Endothelial cell (in vitro differentiated cells): ENCODE measurements at regions not wholly inside any gene's neighbourhood (a gene's known extent, or its start where the extent isn't known, plus 50 kb on each side); places are given as distances from the start of the nearest gene placed in this dataset.

ENCODE experiments used
- DNase-seq: peaks from one replicate; pipeline ENCODE4 v3.0.0; 2021; ENCODE audit warnings: low spot score
- H3K27ac Mint-ChIP-seq: one replicate; pipeline ENCODE4 v1.8.0; 2021; ENCODE audit warnings: mixed read lengths, inconsistent platforms; ENCODE audit not compliant: unreplicated experiment
- H3K27me3 Mint-ChIP-seq: one replicate; pipeline ENCODE4 v1.8.0; 2021; ENCODE audit warnings: mild to moderate bottlenecking, moderate library complexity, mixed read lengths, inconsistent platforms; ENCODE audit not compliant: unreplicated experiment
- H3K36me3 Mint-ChIP-seq: one replicate; pipeline ENCODE4 v1.8.0; 2021; ENCODE audit warnings: mild to moderate bottlenecking, low read depth, mixed read lengths, inconsistent platforms; ENCODE audit not compliant: unreplicated experiment
- H3K4me1 Mint-ChIP-seq: one replicate; pipeline ENCODE4 v1.8.0; 2021; ENCODE audit warnings: mild to moderate bottlenecking, mixed read lengths, inconsistent platforms; ENCODE audit not compliant: unreplicated experiment
- H3K4me3 Mint-ChIP-seq: one replicate; pipeline ENCODE4 v1.8.0; 2021; ENCODE audit warnings: mild to moderate bottlenecking, mixed read lengths, inconsistent platforms; ENCODE audit not compliant: unreplicated experiment
- H3K9me3 Mint-ChIP-seq: one replicate; pipeline ENCODE4 v1.8.0; 2021; ENCODE audit warnings: mixed read lengths, inconsistent platforms; ENCODE audit not compliant: unreplicated experiment
- CTCF ChIP-seq: fragments of 200-600 bp; sonication (generic); IDR thresholded peaks from one replicate; pipeline ENCODE4 v1.5.0; 2021; ENCODE audit warnings: antibody characterized with exemption; ENCODE audit not compliant: unreplicated experiment

DNA sequence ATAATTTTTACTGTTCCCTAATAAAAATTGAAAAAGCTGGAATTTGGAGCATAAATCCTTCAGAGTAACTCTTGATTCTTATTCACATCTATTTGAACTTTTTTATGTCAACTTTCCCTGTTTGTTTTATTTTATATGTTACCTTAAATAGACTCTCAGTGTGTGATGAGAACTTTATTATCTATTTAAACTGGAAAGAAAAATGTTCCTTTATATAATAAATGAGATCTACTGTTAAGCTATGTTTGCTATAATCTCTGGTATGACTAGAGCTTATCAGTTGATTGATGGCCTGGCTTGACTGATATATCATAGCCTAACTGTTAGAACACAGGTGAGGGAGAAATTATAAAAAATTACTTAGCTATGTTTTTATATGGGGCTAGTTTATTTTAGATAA is 330.6 kb upstream of the EPHA6 start:
- no peaks in the 10 kb centered on the region for H3K36me3 Mint-ChIP-seq
- H3K4me1 Mint-ChIP-seq: no peaks in the 10 kb centered on the region
- no peak for DNase-seq
- H3K4me3 Mint-ChIP-seq: no peak overlapping the region
- H3K9me3 Mint-ChIP-seq: no peaks in the 10 kb centered on the region
- no peak overlapping the region for H3K27ac Mint-ChIP-seq
- no peaks in the 10 kb centered on the region for H3K27me3 Mint-ChIP-seq
- no peak for TF ChIP-seq CTCF

DNA sequence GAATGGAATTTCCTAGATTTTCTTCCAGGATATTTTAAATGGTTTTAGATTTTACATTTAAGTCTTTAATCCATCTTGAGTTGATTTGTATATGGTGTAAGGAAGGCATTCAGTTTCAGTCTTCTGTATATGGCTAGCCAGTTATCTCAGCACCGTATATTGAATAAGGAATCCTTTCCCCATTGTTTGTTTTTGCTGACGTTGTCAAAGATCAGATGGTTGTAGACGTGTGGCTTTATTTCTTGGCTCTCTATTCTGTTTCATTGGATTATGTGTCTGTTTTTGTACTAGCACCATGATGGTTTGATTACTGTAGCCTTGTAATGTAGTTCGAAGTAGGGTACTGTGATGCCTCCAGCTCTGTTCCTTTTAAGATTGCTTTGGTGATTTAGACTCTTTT is 325.7 kb upstream of the EPHA6 start:
- no peak for DNase-seq
- Mint-ChIP-seq H3K27ac (no peak overlapping the region), H3K4me3 (no peak overlapping the region), H3K9me3 (no peaks in the 10 kb centered on the region), H3K27me3 (no peaks in the 10 kb centered on the region), H3K4me1 (no peaks in the 10 kb centered on the region), H3K36me3 (no peaks in the 10 kb centered on the region)
- no peak for TF ChIP-seq CTCF

DNA sequence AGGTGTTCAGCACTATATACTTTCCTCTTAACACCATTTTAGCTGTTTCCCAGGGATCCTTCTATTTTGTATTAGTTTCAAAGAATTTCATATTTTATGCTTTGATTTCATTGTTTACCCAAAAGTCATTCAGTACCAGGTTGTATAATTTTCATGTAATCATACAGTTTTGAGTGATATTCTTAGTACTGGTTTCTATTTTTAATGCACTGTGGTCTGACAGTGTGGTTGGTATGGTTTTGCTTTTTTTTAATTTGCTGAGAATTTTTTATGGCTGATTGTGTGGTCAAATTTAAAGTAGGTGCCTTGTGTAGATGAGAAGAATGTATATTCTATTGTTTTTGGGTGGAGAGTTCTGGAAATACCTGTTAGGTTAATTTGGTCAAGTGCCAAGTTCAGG is 323.4 kb upstream of the EPHA6 start:
- Mint-ChIP-seq H3K4me3 (no peak overlapping the region), H3K27ac (no peak overlapping the region), H3K4me1 (no peaks in the 10 kb centered on the region), H3K36me3 (peaks cover 3% of the 10 kb centered on the region), H3K27me3 (no peaks in the 10 kb centered on the region), H3K9me3 (no peaks in the 10 kb centered on the region)
- TF ChIP-seq CTCF: no peak
- DNase-seq: no peak

DNA sequence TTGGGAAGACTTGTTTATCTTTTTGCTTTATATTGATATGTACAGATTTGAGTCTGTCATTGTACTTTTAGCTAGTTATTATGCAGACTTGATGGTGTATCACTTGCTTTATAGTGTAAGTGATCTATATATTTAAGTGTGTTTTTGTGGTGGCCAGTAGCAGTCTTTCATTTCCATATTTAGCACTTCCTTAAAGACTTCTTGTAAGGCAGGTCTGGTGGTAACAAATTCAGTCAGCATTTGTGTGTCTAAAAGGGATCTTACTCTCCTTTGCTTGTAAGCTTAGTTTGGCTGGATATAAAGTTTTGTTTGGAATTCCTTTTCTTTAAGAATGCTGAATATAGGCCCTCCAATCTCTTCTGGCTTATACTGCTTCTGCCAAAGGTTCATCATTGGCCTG is 322.5 kb upstream of the EPHA6 start:
- no peak overlapping the region for H3K4me3 Mint-ChIP-seq
- no peaks in the 10 kb centered on the region for H3K9me3 Mint-ChIP-seq
- DNase-seq: no peak
- peaks cover 3% of the 10 kb centered on the region for H3K36me3 Mint-ChIP-seq
- H3K4me1 Mint-ChIP-seq: no peaks in the 10 kb centered on the region
- no peaks in the 10 kb centered on the region for H3K27me3 Mint-ChIP-seq
- no peak overlapping the region for H3K27ac Mint-ChIP-seq
- TF ChIP-seq CTCF: no peak

- H3K27ac Mint-ChIP-seq: no peak overlapping the region
- peaks cover 7% of the 10 kb centered on the region for H3K27me3 Mint-ChIP-seq
- no peak for TF ChIP-seq CTCF
- no peaks in the 10 kb centered on the region for H3K36me3 Mint-ChIP-seq
- no peak for DNase-seq
- no peak overlapping the region for H3K4me3 Mint-ChIP-seq
- peaks cover 7% of the 10 kb centered on the region for H3K4me1 Mint-ChIP-seq
- H3K9me3 Mint-ChIP-seq: no peaks in the 10 kb centered on the region
These were observed 304.1 kb upstream of the EPHA6 start for GRCh38 chr3:96510334-96510733.
